COLO668 (cell line): ENCODE measurements at regions not wholly inside any gene's neighbourhood (a gene's known extent, or its start where the extent isn't known, plus 50 kb on each side); places are given as distances from the start of the nearest gene placed in this dataset.

Experiments used
- DNase-seq: peaks from one replicate; lab custom pipeline; 2025; ENCODE audit not compliant: unreplicated experiment; lab: John Stamatoyannopoulos, UW

DNA sequence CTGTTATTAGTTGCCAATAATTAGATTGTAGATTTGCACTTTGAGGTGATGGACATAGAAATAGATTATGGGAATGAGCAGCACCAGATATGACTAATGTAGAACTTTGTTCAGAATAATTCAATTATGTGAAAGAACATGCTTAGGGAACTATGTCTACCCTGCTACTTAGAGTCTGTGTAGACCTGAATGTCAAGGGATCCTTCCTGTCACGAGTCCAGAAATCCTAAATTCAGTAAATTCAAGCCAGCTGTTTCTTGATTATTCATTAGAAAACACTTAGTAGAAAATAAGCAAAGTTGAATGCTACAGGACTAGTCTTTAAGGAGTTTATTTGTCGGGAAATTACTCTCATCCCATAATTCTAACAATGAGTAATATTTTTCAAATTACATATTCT lies 887.3 kb upstream of the SEMA6A start:
- DNase-seq, result no peak

DNA sequence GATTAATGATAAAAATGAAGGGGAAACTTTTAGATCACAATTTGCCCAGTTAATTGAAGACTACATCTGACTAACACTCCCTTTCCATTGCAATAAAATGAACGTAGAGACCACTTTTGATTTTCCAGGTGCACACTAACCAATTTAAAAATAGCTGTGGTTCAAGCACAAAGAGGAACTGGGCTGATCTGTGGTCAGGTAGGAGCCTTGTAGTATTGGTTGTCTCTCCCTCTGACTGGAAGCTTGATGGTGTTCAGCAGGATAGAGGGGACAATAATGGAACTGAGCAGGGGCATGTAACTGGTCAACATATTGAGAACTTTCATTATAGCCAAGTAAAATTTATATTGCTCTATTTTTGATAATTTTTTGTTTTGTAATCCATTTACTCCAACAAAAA lies 886.8 kb upstream of the SEMA6A start:
- DNase-seq, result no peak

DNA sequence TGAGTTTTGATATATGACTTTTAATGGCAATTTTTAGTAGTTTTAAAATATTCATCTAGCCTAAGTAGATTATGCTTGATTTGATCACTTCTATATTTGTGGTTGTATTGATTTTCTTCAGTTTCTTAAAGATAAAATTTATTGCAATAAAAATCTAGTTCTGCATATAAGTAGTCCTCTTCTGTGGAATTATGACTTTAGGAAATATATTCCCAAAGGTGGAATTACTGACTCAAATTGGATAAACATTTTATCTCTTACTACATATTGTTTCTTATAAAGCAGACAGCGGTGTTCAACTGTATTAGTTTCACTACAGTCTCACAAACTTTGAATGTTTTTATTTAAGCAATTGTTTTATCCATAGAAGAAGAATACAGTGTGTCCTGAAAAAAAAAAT lies 883.0 kb upstream of the SEMA6A start:
- no peak for DNase-seq

DNA sequence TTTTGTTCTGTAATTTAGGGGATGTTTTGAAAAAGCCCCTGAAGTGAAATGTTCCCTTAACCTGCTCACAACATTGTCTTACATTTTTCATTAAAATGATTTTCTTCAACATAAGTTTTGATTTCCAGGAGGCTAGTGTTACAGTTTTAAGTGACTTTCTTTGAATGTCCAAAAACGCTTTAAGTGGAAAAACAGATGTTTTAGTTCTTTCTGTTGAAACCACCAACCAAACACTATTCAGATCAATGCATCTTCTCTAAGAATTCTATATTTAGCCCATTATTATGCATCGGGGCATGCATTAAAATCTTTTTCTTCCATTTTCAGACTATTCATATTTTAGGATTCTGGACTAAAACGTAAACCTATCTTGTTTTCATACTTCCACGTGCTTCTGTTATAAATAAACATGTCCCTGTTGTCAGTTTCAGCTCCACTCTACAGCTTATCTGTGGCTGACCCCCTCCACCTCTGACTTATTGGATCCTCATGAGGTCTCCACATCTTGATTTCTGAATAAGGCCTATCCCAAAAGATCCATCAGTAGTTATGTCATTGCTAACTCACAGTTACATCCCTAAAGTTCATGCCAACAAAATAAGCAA lies 882.3 kb upstream of the SEMA6A start:
- DNase-seq, result no peak

DNA sequence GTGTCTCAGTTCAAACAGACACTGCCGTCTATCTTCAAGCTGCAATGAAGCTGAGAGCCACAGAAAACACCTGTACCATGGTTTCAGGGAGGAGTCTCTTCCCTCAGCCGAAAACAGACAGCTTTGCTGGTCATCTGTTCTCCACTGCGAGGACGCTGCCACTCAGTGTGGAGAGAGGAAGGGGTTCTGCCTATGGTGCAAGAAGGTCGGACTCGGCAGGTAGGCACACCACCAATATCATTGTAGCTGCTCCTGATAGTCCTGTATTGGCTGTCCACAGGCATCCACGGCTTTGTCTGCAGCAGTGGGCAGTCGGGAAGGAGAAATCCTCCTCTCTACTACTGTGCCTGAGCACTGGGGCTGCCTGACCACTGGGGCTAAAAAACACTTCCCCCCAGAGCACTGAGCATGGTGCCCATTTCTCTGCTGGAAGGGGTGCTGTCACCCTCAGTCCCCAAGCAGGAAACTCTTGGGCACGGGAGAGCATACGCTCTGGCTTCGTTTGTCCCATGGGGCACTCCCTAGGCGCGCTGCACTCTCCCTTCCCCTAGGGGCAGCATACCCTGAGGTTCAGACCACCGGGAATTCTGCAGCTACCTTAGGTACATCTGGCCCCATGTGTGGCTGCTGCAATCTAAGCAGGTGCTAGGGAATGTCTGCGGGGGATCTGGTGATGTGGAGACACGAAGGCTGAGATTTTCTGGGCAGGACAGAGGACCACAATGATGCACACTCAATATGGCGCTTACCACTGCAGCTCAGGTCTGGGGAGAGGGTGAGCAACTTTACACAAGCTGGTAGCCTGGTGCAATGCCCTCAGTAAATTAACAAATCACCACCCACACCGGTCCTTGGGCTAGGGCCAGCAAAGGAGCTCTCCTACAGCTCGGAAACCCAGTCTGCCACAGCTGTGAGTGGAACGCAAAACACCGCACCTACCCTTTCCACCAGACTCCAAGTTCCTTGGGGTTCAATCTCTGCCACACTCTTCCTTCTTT lies 880.9 kb upstream of the SEMA6A start:
- no peak for DNase-seq

DNA sequence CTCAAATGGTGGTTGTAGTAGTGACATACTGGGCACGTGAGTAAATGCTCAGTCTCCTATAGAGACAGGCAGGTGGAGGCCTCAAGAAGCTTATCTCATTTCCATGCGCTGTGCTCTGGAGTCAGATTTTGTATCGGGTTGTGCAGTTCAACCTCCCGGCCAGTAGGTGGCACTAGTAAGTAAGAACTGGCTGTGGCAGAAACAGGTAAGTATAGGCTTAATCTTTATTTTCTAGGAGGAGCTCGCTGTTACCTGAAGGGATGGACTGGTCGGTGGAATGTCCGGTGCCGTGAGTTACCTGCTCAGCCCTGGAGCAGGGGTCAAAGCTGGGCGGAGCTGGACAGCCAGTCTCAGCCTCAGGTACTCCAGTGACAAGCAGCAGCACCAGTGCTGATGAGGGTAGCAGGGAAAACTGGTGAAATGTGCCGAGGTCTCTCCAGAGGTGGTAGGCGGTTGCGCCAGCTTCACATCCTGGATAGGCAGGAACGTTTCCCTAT lies 880.1 kb upstream of the SEMA6A start:
- peak; percentile 0 for DNase-seq

DNA sequence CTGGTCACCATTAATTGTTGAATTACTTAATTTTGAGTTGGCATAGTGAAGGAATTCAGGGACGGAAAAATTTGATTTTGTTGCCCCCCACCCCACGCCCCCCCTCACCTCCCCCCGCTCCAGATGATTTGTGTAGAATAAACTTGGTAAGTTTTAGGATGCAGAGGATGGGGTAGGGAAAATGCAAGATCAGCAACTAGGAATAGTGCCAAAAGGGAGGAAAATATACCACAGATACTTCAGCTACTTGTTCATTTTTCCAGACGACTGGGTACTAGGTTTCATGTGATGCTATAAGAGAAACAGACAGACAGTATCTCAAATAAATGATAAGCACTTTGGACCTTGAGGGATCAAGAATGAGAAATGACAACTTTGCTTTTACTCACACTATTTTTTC lies 862.2 kb upstream of the SEMA6A start:
- no peak for DNase-seq

DNA sequence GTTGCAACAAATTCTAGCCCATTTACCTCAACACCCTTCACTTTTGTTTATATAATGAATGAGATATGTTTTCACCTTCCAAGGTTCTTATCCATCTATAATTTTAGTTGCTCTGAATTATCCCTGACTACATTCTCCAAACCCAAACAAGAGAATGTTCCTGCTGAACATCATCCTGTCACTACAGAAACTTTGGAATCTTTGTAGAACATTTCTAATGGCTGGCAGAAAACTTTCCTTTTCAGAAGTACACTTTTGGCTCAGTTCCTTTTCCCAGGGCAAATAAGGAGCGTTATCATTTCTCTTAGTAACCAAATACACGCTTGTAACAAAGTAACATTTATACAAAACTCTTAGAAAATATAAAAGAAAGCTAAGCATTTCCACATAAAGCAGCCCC lies 860.6 kb upstream of the SEMA6A start:
- no peak for DNase-seq

DNA sequence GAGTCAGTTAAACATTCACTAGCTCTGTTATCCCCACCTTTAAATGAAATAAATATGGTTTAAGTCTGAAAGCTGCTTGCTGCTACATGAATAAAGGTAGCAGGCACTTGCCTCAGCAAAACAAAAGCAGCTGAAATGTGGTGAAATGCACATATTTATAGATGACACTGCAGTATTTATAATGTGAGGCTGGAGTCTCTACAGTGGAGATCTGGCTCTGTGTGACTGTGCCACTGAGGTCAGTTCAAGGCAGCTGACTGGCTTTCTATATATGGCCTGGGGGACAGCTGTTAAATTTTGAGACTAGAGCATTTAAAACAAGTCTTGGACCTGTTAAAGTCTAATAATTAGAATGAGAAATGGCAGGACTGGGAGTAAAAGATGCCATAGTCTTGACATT lies 859.6 kb upstream of the SEMA6A start:
- no peak for DNase-seq

DNA sequence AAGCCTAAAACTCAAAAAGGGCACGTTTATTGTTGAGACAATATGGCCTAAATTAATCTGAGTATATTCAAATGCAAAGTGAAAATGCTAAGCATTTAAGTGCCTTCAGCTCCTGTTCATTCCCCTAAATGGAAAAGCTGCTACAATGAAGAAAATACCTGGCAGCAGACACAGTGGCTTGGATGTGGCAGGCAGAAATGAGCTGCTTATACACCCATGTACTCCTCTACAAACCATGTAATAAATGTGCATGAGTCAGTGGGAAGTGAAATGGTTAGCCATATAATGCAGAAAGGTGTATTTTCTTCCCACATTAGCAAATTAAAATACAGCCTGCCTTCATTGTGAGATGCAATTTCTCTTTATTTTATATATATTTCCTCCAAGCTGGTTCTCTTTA lies 859.2 kb upstream of the SEMA6A start:
- no peak for DNase-seq

DNA sequence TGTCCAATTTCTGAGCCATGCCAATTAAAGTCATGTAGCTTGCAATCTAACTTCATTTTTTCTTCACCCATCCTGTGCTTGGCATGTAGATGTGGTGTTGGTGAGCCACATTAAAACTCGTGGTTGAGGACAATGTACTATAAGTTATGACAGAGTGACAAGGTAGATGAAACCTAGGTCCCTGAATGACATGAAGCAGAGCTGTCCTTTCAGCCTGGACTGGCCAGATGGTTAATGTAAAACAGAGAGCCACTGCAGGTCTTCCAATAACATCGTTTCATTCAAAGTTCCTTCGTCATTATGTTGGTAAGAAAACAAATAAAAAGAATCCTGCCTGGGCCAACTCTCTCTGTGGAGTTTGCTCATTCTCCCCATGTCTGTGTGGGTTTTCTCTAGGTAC lies 856.5 kb upstream of the SEMA6A start:
- no peak for DNase-seq

DNA sequence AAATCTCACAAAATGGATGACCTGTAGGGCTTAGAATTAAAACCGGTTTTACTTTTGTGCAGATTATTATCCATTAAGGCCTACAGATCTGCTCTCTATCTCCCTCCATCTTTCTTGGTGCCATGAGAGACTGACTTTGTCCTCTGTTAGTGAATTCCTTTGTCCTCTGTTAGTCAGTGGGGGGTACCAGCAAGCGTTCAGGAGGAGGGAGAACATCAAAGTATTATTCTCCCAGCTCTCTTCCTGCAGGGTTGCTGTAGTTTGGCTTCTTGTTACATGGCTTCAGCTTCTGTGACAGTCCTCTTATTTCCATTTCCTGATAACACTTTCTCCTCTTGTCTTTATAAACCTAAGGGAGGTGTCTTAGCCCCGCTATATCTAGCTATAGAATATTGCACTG lies 850.5 kb upstream of the SEMA6A start:
- DNase-seq, result no peak

DNA sequence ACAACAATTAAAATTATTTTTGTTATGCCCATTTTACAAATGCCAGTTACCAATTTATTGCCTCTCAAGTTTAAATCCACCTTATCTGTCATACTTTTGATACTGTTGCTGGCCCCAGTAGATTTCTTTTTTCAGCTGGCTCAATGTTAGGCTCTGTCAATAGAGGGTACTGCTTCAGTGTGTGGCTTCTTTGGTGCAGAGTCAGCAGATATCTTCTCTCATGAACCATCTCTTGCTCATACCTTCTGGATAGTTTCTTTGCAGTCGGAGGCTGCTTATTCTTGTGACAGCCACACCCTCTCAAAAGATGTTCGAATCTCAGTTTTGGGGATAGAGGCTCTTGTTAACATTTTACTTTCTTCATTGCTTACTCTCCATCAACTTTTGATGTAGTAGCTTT lies 849.9 kb upstream of the SEMA6A start:
- DNase-seq, result no peak

DNA sequence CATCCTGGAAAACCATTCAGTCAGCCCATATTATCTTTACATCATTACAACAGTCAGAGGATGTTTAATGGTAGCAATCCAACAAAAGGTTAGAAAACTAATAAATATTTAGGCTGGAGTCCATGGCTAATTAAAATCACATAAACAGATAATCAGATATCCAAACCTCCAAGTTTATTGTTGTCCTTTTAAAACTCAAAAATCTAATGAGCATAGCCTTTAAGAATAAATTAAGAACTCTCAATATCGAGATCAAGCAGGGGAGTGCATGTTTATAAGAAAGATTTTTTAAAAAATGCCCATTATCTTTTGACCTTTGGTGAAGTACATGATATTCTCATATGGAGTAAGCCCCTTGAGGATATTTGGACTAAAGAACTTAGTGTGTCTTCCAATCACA lies 842.9 kb upstream of the SEMA6A start:
- no peak for DNase-seq

DNA sequence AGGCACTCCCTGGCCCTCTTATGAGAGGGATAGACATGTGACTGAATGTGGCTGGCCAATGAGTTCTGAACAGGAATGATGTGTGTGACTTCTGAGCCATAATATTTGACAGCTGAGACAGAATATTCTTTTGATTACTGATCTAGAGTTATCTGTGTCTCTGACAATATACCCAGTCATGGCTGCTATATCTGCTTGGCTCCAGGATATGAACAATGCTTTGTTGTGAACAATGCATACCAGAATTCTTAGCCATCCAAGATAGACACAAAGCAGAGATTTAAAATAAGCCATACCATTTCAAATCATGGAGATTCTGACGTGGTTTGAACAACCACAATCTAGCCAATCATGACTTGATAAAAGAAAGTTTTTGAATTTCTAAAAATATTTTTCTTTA lies 840.3 kb upstream of the SEMA6A start:
- no peak for DNase-seq

DNA sequence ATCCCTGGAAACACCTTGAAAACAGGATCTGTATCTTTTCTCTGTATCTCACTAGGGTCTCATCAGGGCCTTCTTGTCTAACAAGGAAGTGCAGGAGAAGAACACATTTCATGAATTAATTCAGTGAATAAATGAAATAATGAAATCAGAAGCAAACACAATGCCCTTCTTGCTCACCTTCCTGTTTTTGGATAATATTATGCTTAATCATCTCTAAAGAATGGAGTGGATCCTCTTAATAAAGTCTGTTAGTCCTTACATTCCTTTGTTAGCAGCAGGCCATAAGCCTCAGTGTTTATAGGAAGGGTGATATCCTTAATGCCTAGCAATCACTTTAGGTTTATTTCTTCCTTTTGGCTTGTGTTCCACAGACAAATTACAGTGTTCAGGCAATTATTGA lies 837.1 kb upstream of the SEMA6A start:
- DNase-seq, result no peak

DNA sequence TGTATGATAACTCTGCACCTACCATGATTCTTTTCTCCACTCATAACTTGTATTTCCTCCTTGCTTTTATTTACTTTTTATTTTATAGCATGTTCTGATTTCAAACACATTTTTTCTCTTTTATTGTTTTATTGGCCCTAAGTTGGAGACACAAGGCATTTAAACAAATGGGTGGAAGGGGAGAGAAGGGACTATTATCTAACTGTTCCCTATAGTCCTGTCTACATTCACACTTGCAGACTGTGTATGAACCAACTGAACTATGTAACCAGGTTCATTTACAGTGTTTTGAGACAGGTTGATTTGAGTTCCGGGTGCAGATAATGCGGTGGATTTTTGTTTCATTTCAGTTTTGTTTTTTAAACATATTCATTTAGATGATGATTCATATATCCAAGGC lies 830.6 kb upstream of the SEMA6A start:
- DNase-seq, result no peak

DNA sequence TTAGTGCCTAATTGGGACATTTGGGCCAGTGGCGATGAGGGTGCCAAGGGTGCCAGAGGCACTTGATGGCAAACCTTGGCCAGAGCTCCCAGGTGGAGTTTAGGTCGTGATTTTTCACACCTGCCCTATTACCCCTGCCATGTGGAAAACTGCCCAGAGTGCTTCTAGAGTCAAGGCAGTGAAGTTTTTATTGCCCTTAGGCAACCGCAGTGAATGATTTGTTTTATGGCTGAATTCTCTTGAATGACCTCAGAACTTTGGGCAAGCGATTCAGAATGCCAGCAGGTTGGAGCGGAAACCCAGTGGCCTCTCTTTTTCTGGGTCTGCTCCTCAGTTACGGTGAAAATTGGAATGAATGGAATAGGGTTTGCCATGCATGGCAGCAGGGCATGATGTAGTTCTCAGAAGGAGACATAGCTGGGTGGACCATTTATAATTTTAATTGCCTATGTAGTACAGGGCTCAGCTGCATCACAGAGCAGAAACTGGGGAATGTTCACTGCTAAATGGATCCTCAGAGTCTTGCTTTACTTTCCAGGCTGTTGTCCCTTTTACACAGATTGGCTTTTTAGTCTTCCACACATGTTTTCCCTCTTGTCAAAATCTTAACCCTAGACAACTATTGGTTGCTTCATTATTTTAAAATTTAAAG lies 820.0 kb upstream of the SEMA6A start:
- no peak for DNase-seq

DNA sequence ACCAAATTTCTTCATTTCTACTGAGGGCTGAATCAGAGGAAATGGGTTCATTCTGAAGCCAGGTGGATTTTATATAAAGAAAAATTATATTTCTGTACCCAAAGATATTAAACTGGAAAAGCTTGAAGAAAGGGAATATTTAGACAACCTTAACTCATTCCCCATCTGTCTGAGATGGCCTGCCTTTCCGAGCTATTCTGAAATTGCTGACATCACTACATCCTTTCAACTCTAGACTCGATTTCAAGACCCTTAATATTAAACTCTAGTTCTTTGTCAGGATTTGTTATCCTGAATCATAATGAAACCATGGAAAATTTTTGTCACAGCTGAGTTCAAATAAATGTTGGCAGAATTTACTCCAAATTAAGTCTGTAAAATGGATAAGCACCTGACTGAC lies 818.5 kb upstream of the SEMA6A start:
- DNase-seq, result no peak

DNA sequence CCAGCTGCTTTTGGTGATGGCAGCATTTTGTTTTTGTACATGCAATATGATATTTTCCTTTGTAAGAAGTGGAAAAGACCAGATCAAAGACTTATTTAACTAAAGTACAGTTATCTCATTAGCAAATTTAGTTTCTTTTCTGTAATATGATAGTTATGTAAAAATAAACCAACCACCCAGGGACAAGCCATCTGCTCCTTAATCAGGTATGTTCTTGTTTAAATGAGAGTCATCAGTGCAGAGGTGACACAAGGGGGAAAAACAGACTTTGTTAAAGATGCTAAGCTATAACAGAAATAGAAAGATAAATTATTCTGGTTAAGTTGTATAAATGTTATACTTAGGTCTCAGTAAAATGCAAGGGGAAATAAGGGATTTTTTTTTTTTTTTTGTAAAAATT lies 805.7 kb upstream of the SEMA6A start:
- DNase-seq, result no peak

DNA sequence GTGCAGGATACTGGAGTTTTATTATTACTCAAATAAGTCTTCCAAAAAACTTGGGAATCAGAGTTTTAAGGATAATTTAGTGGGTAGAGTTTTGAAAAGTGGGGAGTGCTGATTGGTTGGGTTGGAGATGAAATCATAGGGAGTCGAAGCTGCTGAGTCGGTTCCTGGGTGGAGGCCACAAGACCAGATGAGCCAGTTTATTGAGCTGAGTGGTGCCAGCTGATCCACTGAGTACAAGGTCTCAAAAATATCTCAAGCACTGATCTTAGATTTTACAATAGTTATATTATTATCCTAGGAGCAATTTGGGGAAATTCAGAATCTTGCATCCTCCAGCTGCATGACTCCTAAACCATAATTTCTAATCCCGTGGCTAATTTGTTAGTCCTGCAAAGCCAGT lies 804.9 kb upstream of the SEMA6A start:
- DNase-seq, result no peak

DNA sequence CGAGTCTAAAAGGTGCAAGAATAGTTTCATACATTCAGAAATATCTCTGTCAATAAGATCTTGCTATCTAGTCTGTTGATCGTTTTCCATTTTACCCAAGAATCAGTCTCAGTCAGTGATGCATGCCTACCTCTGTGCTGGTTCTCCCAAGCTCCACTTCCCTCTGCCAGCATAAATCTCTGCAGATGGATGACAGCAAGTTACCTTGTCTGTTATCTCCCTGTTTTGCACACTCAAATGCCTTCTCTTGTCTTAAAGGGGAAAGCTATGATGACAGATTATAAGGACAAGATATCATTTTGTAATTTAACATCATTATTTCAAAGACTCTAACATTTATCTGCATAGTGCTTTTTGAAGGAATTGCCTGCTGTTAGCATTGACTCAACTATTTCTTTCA lies 802.1 kb upstream of the SEMA6A start:
- no peak for DNase-seq
